LNCAP (cell line): ENCODE measurements at regions not wholly inside any gene's neighbourhood (a gene's known extent, or its start where the extent isn't known, plus 50 kb on each side); places are given as distances from the start of the nearest gene placed in this dataset.

Experiments used
- TF ChIP-seq, protein P1 (sequence below): fragments of 450-650 bp; IDR thresholded peaks from 2 replicates; pipeline ENCODE4 v1.5.1; 2017; ENCODE audit warnings: mild to moderate bottlenecking

DNA sequence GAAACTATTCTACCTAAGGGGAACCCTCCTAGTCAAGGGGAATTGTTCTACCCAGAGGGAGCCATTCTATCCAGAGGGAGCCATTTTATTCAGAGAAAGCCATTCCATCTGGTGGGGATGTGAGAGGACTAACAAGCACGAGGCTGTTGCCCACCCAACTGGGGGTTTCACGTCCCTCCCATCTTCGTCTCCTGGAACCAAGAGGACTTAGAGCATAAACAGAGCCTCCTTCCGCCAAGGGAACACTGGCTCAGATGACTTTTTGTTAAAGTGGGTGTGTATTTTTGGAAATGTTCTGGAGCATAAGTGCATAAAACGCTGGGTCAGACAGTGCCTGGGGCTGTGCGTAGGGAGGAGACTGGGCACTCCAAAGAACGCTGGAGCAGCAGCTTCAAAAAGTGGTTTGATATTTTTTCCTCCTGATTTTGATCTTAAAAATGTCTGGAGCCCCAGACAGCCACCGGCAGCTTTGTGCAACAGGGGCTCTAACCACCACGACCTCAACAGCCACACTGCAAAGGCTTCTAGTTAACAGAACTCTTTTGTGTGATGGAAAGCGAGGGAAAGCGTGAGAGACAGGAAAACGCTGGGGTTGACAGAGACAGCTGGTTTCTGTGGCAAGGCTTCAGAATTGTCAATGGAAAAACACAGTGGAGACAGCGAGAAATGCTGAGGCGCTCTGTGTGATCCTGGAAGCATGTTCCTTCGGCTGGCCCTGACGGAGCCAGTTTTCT is 363.6 kb upstream of the CAMK1G start:
- TF ChIP-seq, protein P1, sequence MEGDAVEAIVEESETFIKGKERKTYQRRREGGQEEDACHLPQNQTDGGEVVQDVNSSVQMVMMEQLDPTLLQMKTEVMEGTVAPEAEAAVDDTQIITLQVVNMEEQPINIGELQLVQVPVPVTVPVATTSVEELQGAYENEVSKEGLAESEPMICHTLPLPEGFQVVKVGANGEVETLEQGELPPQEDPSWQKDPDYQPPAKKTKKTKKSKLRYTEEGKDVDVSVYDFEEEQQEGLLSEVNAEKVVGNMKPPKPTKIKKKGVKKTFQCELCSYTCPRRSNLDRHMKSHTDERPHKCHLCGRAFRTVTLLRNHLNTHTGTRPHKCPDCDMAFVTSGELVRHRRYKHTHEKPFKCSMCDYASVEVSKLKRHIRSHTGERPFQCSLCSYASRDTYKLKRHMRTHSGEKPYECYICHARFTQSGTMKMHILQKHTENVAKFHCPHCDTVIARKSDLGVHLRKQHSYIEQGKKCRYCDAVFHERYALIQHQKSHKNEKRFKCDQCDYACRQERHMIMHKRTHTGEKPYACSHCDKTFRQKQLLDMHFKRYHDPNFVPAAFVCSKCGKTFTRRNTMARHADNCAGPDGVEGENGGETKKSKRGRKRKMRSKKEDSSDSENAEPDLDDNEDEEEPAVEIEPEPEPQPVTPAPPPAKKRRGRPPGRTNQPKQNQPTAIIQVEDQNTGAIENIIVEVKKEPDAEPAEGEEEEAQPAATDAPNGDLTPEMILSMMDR = no peak

DNA sequence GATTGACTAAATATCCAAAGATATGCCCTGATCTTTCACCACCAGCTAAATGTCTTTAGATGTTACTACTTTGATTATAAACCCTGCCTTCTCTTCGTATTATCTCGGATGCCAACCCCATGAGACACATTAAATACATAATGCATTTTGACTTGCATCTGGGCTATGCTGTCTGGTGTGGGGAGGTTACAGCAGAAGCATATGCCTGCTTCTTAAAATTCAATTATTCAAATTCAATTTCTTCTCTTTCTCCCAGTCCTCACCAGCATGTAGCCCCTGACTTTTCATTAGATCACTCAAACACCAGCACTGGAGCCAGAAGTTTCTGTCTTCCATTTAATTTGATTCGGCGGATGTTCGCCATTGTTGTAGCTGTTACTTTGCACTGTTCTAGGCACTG is 360.7 kb upstream of the CAMK1G start:
- TF ChIP-seq, protein P1 = no peak

DNA sequence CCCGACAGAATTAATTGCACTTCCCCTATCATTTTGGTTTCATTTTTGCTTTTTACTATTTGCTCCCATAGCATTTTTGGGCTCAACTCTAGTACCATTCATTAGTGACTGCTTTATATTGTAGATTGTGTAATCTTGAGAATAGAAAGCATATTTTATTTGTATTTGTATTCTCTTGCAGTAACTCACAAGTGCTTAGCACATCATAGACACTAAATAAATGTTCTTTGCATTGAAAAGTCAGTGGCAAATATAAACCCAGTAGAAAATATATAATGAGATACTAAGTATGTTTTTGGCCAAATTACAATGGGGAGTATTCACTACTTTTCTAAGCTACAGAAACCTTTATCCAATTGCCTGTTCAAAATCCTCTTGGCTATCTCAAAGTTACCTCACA is 359.7 kb upstream of the CAMK1G start:
- TF ChIP-seq, protein P1 = no peak

DNA sequence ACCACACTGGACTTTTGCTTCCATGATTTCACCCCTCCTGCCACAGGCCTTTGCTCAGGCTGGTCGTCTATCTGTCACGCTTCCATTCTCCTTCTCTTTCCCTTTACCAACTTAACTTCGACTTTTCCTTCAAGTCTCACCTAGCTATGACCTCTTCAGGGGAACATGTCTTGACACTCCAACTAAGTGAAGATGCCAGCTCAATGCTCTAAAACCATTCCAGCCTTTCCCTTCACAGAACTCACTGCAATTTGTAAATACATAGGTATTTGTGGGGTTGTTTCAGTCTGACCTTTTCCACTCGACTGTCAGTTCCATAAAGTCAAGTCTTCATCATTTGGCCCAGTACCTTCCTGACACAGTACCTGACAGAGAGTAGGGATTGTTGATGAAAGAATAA is 358.6 kb upstream of the CAMK1G start:
- TF ChIP-seq, protein P1 = no peak

DNA sequence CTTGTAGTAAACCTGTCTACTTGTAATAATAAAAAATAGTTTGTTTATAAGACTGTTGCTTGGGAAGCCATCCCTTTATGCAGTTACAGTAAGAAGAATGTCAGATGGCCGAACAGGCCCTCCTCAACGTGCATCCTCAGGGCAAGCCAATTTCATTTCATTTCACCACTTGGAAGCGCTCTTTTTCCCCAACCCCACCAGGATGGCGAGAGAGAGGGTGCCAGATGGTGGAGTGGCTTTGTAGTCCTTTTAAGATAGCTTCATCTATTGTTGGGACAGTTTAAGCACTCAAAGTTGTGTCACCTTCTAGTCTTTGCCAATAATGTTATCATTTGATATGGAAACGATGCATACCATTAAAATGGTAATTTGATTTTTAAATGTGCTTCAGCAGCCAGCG is 356.3 kb upstream of the CAMK1G start:
- TF ChIP-seq, protein P1 = no peak

DNA sequence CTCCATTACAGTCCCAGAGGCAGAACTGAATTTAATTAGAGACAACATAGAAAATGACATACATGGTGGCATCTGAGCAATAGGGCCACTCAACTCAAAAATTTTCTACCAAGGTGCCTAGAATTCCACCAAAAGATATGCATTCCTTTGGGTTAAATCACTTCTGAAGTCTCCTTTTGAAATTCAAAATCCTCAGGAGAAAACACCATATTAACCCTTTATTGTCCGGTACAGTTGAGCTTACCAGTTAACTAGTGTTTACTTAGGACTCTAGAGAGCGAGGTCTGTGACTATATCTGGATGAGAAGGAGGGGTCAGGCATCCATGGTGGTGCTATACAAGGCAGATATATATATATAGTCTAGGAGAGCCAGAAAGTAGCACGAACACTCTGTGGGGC is 355.6 kb upstream of the CAMK1G start:
- TF ChIP-seq, protein P1 = no peak

DNA sequence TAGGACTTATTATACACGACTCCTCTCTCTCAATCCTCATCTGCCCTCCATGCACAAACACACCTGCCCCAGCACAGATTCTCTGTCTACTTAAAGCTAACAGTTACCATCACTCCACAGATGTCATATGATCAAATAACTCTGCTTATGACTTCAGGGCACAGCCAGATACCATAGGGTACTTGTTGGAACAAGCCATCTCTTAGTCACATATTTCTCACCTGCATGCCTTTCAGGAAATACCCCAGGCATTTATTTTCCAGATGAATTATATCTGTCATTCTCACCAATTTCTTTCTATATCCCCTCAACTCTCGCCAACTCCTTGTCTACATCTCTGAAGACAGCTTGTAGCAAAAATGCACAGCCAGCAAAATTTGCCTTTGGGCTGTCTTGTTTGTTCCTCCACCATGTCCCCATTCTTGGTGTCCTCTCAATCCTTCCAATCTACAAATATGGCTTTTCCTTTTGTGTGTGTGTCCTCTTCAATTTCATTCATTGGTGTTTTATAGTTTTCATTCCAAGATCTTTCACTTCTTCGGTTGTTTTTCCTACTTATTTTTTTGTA is 353.9 kb upstream of the CAMK1G start:
- TF ChIP-seq, protein P1 = no peak
